ENCODE measurements at regions not wholly inside any gene's neighbourhood (a gene's known extent, or its start where the extent isn't known, plus 50 kb on each side); places are given as distances from the start of the nearest gene placed in this dataset.

DNA sequence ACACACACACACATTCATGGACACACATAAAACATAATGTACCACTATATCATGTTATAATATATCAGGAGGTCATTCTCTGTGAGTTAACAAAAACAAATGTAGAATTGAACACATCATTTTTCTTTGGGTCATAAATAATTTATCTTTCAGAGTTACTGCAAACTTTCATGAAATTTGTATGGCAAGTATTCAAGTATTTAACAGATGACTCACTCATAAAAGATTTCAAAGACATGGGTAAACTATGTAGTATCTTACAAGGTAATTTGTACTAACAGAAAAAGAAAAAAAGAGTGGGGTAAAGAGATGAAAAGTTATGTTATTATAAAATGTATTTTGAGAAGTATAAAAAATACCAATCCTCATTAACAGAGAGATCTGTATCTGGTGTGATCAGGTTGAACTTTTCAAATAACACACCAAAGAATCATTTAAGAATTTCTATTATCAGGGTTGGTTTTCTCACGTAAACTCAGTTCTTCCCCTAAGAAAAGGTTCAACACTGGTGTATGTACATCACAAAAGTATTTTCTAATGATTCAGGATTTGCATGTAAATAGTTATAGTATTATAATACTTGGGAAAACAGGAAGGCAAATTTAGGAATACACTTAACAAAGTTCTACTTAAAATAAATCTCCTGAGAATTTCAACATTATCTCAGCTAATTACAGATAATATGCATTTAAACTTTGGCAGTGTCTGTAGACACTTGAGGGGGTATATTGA is 933.1 kb upstream of the LRRN3 start:
- H3K27ac ChIP-seq, result no peak overlapping the region

DNA sequence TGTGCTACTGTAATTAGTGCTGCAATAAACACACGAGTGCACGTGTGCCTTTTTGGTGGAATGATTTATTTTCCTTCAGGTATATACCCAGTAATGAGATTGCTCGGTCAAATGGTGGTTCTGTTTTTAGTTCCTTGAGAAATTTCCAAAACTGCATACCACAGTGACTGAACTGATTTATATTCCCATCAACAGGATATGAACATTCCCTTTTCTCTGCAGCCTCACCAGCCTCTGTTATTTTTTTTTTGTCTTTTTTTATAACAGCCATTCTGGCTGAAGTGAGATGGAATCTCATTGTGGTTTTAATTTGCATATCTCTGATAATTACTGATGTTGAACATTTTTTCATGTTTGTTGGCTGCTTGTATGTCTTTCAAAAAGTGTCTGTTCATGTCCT is 922.9 kb upstream of the LRRN3 start:
- Histone ChIP-seq H3K4me3 (no peak overlapping the region), H3K27ac (no peak overlapping the region)
- DNase-seq (ENCODE audit: low spot score), result no peak
- no peak for TF ChIP-seq CTCF (IDR thresholded peaks at IDR 0.05)

More for the DNA sequence above, 933.1 kb upstream of the LRRN3 start:
- TF ChIP-seq CTCF (IDR thresholded peaks at IDR 0.05), result no peak
- no peak overlapping the region for H3K4me3 ChIP-seq
- no peak for DNase-seq (ENCODE audit: low spot score)

DNA sequence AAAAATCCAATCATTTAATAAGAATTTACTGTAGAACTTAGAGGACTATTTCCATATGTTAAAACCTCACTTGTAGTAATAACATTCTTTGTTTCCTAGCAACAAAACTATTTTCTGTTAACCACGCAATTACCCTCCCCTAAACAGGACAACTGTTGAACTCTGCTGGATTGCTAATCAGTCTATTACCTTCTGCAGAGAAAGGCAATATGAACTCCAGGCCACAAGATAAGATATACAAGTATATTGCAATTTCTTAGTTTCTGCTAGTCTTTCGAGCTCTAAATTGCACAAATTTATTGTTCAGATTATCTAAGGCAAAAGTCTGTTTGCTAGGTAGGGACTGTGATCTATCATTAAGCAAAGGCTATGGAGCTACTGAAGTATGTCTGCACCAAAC is 920.1 kb upstream of the LRRN3 start:
- H3K4me3 ChIP-seq, result no peak overlapping the region
- H3K27ac ChIP-seq, result no peak overlapping the region
- no peak for DNase-seq (ENCODE audit: low spot score)
- no peak for TF ChIP-seq CTCF (IDR thresholded peaks at IDR 0.05)

- H3K4me3 ChIP-seq, result no peak overlapping the region
- no peak for DNase-seq (ENCODE audit: low spot score)
- TF ChIP-seq CTCF (IDR thresholded peaks at IDR 0.05), result no peak
- H3K27ac ChIP-seq, result no peak overlapping the region
These were observed 913.5 kb upstream of the LRRN3 start for GRCh38 chr7:110177463-110177862.

DNA sequence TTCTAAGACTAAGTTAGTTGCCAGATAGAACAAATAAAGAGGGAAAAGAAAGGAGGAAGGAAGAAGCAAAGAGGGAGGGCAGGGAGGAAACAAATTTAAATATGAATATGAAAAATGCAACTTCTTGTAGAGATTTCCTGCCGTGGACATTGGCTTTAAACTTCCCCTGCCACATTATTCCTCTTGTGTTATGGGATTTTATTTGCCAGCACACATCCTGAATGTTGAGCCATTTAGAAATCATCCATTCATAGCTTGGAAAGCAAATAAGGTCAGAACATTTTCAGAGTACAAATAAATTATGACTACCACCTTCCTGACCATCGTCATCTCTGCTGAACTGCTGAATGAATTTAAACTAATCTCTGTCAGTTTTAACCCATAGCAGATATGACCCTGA is 911.9 kb upstream of the LRRN3 start:
- DNase-seq (ENCODE audit: low spot score), result no peak
- Histone ChIP-seq H3K27ac (no peak overlapping the region), H3K4me3 (no peak overlapping the region)
- no peak for TF ChIP-seq CTCF (IDR thresholded peaks at IDR 0.05)

DNA sequence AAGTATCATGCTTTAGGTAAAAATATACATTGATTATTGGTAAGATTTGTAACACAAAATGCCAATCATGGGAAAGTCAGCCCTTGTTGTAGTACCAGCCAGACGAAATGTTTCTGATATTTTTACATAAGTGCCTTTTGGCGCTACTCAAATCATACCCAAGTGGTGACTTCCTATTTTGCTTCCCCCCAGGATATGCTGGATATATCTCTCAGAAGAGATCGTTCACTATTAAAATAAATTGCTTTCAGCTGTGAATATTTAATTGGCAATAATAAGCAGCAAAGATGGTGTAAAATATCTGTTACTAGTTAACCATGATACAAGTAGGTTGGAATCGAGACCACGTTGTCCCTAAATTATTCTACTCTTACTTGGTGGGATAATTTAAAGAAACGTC is 909.2 kb upstream of the LRRN3 start:
- no peak for DNase-seq (ENCODE audit: low spot score)
- Histone ChIP-seq H3K27ac (no peak overlapping the region), H3K4me3 (no peak overlapping the region)
- no peak for TF ChIP-seq CTCF (IDR thresholded peaks at IDR 0.05)

GRCh38 chr7:110186334-110186733 is 904.6 kb upstream of the LRRN3 start:
- Histone ChIP-seq H3K27ac (no peak overlapping the region), H3K4me3 (no peak overlapping the region)
- DNase-seq (ENCODE audit: low spot score), result no peak
- TF ChIP-seq CTCF (IDR thresholded peaks at IDR 0.05), result no peak
